Activated T-helper 17 cell treated with anti-CD3 and anti-CD28 coated beads, Interleukin-2, amount 50 U/mL, for 72 hours (primary cell): ENCODE measurements at regions not wholly inside any gene's neighbourhood (a gene's known extent, or its start where the extent isn't known, plus 50 kb on each side); places are given as distances from the start of the nearest gene placed in this dataset.
"Not testable (repeated sequence)": the region's sequence is repeated elsewhere in the genome, so short reads cannot be mapped to it uniquely, and the experiment has no call there.

Experiments used
- ATAC-seq: fragments of 150-1000 bp; cut with Tn5 transposase; replicated peaks from 2 replicates; pipeline ENCODE4 v1.10.0; 2021; ENCODE audit warnings: mild to moderate bottlenecking, moderate library complexity
- H3K27ac Mint-ChIP-seq: one replicate; pipeline ENCODE4 v1.8.0; 2022; ENCODE audit warnings: mixed read lengths
- H3K27me3 Mint-ChIP-seq: one replicate; pipeline ENCODE4 v1.8.0; 2022; ENCODE audit warnings: mixed read lengths
- H3K36me3 Mint-ChIP-seq: one replicate; pipeline ENCODE4 v1.8.0; 2022; ENCODE audit warnings: low read depth, mild to moderate bottlenecking, mixed read lengths
- H3K4me1 Mint-ChIP-seq: one replicate; pipeline ENCODE4 v1.8.0; 2022; ENCODE audit warnings: mixed read lengths
- H3K4me3 Mint-ChIP-seq: one replicate; pipeline ENCODE4 v1.8.0; 2022; ENCODE audit warnings: mild to moderate bottlenecking, mixed read lengths
- H3K9me3 Mint-ChIP-seq: one replicate; pipeline ENCODE4 v1.8.0; 2022; ENCODE audit warnings: mixed read lengths

DNA sequence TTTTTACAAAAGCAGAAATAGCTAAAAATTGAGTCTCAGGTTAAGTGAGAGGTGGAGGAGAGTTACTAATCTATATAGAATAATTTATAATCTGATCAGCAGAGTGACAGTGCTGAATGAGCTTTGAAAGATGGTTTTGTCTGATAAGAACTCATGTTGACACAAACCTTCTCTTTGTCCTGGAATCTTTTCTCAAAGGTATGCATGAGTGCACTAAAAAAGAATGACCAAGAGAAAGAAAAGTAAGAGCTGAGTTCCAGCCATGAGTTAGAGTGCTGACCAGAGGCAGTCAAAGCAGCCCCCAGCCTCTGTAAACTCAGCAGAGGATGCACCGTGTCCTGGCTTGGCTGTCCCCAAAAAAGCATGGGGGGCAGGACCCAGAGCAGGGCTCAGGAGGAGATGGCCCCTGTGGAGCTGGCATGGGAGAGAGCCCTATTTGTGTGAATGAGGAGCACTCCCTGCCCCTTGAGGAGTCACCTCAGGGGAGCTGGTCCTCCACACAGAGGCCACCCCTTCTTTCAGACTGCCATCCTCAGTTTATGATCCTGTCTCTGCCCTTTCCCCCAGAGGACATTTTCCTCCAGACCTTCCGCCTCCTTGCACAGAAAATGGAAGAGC lies 129.8 kb downstream of the SEC23A start:
- ATAC-seq: no peak
- no peak overlapping the region for H3K4me3 Mint-ChIP-seq
- peaks cover 3% of the 10 kb centered on the region for H3K27me3 Mint-ChIP-seq
- no peaks in the 10 kb centered on the region for H3K4me1 Mint-ChIP-seq
- peaks cover 4% of the 10 kb centered on the region for H3K9me3 Mint-ChIP-seq
- H3K36me3 Mint-ChIP-seq: no peaks in the 10 kb centered on the region
- no peak overlapping the region for H3K27ac Mint-ChIP-seq

DNA sequence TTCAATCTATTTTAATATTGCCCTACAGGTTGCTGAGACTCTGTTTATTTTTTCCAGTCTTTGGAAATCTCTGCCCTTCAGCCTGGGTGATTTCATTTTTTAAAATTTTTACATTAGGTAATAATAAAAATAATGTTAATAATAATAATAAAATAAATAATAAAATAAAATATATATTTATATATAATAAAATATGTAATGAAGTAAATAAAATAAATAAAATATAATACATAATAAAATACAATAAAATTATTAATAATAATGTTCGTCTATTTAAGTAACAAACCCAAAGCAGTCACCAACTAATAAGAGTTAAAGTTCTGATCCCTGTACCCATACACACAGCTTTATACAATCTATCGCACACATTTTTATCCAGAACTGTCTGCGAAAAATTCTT lies 130.5 kb downstream of the SEC23A start:
- no peak for ATAC-seq
- Mint-ChIP-seq H3K27me3 (no peaks in the 10 kb centered on the region), H3K4me3 (no peak overlapping the region), H3K4me1 (no peaks in the 10 kb centered on the region), H3K36me3 (no peaks in the 10 kb centered on the region), H3K27ac (no peak overlapping the region), H3K9me3 (no peaks in the 10 kb centered on the region)

DNA sequence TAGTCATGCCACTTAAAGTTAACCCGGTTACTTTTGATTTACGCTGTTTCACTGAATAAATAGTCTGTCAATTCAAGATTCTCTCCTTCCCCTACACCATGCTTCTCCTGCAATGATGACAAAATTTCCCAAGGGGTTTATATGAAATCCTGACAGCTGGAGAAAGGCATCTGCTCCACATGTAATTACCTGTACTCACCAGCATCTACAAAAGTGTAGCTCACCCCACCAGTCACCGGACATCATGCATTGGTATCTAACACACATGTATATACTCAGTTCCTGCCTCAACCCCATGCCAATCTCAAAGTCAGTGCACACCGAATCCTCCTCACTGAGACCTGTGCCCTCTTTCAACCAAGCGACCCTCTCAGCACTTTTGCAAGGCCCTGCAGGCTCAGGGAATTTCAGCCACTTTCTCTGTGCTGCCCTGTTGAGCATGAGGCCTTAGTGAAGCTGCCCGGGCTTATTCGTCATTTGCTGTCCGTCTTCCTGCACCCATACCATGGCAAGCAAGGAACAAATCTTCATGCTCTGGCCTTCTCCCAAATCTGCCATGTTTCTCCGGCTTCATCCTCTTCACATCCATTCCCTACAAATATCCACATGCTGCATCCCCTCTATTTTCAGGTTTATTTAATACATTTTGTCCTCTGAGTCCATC lies 131.6 kb downstream of the SEC23A start:
- no peak for ATAC-seq
- Mint-ChIP-seq H3K9me3 (no peaks in the 10 kb centered on the region), H3K4me3 (no peak overlapping the region), H3K27ac (no peak overlapping the region), H3K4me1 (no peaks in the 10 kb centered on the region), H3K27me3 (no peaks in the 10 kb centered on the region), H3K36me3 (no peaks in the 10 kb centered on the region)

DNA sequence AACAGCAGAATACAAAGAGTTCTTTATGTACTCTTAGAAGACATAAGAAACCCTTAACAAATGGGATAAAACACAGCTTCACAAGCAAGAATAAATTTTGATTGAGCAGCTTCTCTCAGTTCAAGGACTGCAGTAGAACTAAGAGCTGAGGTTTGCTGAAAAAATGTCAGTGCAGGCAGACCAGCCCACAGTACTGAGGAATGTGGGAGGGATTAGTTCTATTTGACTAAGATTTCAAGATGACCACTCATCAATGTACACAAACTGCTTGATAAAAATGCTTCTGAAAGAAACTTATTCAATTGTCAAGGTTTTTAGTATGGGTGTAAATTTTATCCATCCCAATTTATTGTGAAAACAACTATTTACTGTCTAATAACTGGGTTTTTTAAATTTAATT lies 138.4 kb downstream of the SEC23A start:
- H3K27ac Mint-ChIP-seq: no peak overlapping the region
- peaks cover 6% of the 10 kb centered on the region for H3K27me3 Mint-ChIP-seq
- no peak for ATAC-seq
- no peak overlapping the region for H3K4me3 Mint-ChIP-seq
- no peaks in the 10 kb centered on the region for H3K4me1 Mint-ChIP-seq
- H3K36me3 Mint-ChIP-seq: no peaks in the 10 kb centered on the region
- no peaks in the 10 kb centered on the region for H3K9me3 Mint-ChIP-seq

DNA sequence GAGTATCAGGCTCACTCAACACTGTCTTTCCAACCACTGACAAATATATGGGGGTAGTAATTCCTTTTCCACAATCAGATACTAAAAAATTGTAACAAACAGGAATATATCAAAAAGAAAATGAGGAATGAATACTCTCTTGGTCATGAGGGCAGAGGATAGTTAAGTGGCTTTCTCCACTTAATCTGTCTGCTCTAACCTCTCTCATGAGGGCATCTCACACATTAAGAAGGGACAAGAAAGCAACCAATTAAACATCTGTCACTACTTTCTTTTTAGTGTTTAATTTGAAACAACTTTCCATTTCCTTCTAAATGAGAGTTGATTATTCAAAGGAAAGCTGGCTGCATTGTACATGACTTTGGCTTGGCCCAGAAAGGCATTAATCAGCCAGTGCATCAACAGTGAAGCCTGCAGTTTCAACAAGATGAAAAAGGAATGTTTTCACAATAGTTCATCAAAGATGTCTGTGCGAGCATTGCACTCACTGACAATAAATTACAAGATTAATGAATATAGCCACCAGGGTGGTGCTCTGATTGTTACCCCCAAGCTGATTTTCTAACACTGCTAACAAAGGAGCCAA lies 142.0 kb downstream of the SEC23A start:
- H3K27me3 Mint-ChIP-seq: peaks cover 6% of the 10 kb centered on the region
- no peak for ATAC-seq
- no peak overlapping the region for H3K4me3 Mint-ChIP-seq
- no peaks in the 10 kb centered on the region for H3K36me3 Mint-ChIP-seq
- no peaks in the 10 kb centered on the region for H3K9me3 Mint-ChIP-seq
- no peaks in the 10 kb centered on the region for H3K4me1 Mint-ChIP-seq
- no peak overlapping the region for H3K27ac Mint-ChIP-seq

DNA sequence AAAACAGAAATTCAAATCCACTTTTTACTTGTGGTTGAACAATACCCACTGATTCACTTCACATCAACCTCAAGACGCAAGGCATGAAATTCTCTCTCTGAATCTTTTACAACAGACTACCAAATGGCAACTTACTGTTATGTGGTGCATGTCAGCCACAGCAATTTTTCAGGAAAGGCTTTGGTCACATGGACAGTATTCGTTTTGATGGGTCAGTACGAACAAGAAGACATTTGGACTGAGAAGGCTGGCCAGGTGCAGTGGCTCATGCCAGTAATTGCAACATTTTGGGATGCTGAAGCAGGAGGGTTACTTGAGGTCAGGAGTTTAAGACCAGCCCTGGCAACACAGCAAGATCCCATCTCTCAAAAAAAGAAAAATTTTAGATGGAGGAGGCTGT lies 144.0 kb downstream of the SEC23A start:
- peaks cover under 1% of the 10 kb centered on the region for H3K27me3 Mint-ChIP-seq
- no peaks in the 10 kb centered on the region for H3K9me3 Mint-ChIP-seq
- no peak for ATAC-seq
- no peaks in the 10 kb centered on the region for H3K36me3 Mint-ChIP-seq
- no peak overlapping the region for H3K27ac Mint-ChIP-seq
- no peaks in the 10 kb centered on the region for H3K4me1 Mint-ChIP-seq
- H3K4me3 Mint-ChIP-seq: no peak overlapping the region

DNA sequence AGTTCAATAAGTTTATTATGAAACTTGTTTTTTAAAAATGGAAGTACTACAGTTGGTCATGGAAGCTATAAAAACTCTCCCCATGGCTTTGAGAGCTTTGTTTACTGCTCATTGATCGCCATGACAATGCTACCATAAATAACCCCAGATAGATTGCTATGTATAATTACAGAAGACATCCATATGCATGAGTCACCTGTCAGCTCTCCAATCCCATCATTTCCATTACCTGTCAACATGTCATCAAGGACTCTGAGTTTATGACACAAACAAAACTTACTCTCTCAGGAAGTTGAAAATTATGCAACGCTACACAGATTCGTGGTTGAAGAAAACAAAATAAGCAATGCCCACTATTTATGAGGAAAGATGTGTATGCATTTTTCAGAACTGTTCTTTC lies 144.4 kb downstream of the SEC23A start:
- no peaks in the 10 kb centered on the region for H3K4me1 Mint-ChIP-seq
- no peaks in the 10 kb centered on the region for H3K36me3 Mint-ChIP-seq
- H3K27me3 Mint-ChIP-seq: no peaks in the 10 kb centered on the region
- H3K9me3 Mint-ChIP-seq: no peaks in the 10 kb centered on the region
- no peak for ATAC-seq
- no peak overlapping the region for H3K4me3 Mint-ChIP-seq
- H3K27ac Mint-ChIP-seq: no peak overlapping the region

DNA sequence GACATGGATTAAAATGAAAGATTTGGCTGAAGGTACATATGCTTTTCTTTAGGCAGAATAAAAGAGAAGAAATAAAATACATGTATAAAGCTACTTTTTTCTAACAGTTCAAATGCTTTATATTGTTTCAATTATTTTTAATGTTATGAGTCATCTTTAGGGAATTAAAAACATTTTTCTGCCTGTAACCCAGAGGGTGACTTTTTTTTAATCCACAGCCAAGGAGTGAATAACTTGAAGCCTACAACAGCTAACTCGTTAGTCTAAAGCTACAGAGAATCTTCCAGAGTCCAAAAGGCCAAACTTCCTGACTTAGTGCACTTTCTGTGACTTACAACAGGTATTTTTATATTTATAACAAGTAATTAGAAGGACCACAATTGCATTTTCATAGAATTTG lies 151.6 kb downstream of the SEC23A start:
- no peak for ATAC-seq
- H3K9me3 Mint-ChIP-seq: no peaks in the 10 kb centered on the region

DNA sequence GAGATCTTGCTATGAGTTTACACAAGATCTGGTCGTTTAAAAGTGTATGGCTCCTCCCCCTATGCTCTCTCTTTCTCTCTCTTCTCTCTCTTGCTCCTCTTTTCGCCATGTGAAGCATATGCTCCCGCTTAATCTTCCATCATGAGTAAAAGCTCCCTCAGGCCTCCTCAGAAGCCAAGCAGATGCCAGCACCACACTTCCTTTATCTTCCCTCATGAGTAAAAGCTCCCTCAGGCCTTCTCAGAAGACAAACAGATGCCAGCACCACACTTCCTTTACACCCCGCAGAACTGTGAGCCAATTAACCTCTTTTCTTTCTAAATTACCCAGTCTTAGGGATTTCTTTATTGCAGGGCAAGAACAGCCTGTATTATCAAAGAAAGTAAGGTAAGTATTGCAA lies 152.4 kb downstream of the SEC23A start:
- no peak for ATAC-seq
- Mint-ChIP-seq H3K27me3 (no peaks in the 10 kb centered on the region), H3K9me3 (no peaks in the 10 kb centered on the region), H3K4me1 (no peaks in the 10 kb centered on the region), H3K36me3 (no peaks in the 10 kb centered on the region), H3K4me3 (no peak overlapping the region), H3K27ac (no peak overlapping the region)

More for the DNA sequence above, 151.6 kb downstream of the SEC23A start:
- Mint-ChIP-seq H3K4me1 (no peaks in the 10 kb centered on the region), H3K27me3 (no peaks in the 10 kb centered on the region), H3K36me3 (no peaks in the 10 kb centered on the region), H3K4me3 (no peak overlapping the region), H3K27ac (no peak overlapping the region)

DNA sequence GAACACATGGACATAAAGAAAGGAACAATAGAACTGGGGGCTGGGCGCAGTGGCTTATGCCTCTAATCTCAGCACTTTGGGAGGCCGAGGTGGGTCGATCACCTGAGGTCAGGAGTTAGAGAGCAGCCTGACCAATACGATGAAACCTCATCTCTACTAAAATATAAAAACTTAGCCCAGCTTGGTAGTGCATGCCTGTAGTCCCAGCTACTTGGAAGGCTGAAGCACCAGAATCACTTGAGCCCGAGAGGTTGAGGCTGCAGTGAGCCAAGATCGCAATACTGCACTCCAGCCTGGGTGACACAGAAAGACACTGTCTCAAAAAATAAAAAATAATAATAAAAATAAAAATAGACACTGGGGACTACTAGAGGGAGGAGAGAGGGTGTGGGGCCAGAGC lies 154.5 kb downstream of the SEC23A start:
- no peak overlapping the region for H3K27ac Mint-ChIP-seq
- no peaks in the 10 kb centered on the region for H3K27me3 Mint-ChIP-seq
- H3K4me3 Mint-ChIP-seq: no peak overlapping the region
- no peaks in the 10 kb centered on the region for H3K4me1 Mint-ChIP-seq
- H3K36me3 Mint-ChIP-seq: no peaks in the 10 kb centered on the region
- no peak for ATAC-seq
- no peaks in the 10 kb centered on the region for H3K9me3 Mint-ChIP-seq

DNA sequence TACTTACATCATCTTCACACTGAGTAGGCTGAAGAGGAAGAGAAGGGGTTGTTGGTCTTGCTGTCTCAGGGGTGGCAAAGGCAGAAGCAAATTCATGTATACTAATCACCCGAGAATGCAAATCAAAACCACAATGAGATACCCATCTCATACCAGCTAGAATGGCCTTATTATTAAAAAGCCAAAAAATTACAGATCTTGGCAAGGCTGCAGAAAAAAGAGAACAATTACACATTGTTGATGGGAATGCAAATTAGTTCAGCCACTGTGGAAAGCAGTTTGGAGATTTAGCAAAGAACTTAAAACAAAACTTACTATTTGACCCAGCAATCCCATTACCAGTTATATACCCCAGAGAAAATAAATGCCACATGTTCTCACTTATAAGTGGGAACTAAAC lies 154.9 kb downstream of the SEC23A start:
- H3K27me3 Mint-ChIP-seq: no peaks in the 10 kb centered on the region
- no peak overlapping the region for H3K4me3 Mint-ChIP-seq
- no peaks in the 10 kb centered on the region for H3K36me3 Mint-ChIP-seq
- H3K27ac Mint-ChIP-seq: no peak overlapping the region
- no peaks in the 10 kb centered on the region for H3K9me3 Mint-ChIP-seq
- no peak for ATAC-seq
- H3K4me1 Mint-ChIP-seq: no peaks in the 10 kb centered on the region

DNA sequence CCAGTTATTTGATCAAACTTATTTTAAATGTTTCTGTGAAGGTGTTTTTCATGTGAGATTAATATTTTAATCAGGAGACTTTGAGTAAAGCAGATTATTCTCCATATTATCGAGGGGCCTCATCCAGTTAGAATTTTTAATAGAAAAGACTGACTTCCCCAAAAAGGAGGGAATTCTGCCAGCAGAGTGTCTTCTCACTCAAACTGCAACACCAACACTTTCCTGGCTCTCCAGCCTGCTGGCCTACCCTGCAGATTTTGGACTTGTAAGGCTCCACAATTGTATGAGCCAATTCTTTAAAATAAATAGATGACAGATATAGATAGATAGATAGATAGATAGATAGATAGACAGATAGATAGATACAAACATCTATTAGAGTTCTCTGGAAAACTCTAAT lies 155.7 kb downstream of the SEC23A start:
- Mint-ChIP-seq H3K27ac (no peak overlapping the region), H3K27me3 (no peaks in the 10 kb centered on the region), H3K4me1 (no peaks in the 10 kb centered on the region), H3K9me3 (no peaks in the 10 kb centered on the region), H3K4me3 (no peak overlapping the region), H3K36me3 (no peaks in the 10 kb centered on the region)
- ATAC-seq: no peak

DNA sequence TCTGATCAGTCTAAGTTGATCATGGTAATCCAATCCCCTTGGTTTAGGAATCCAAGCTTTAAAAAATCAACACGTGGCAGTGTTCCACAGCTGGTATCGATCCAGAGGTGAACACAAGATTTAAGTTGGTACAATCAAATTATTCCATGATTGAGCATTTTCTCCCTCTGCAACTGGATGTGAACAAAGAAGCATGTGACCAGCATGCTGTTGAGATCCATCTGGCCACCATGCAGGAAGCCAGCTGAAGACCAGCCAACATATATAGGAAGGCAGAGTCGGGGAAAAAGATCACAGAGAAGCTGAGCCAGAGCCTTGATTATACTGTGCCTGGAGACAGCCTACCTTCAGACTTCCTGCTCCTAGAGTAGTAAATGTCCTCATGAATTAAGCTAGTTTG lies 158.3 kb downstream of the SEC23A start:
- Mint-ChIP-seq H3K27ac (no peak overlapping the region), H3K9me3 (no peaks in the 10 kb centered on the region), H3K27me3 (no peaks in the 10 kb centered on the region), H3K36me3 (no peaks in the 10 kb centered on the region), H3K4me3 (no peak overlapping the region), H3K4me1 (no peaks in the 10 kb centered on the region)
- no peak for ATAC-seq

DNA sequence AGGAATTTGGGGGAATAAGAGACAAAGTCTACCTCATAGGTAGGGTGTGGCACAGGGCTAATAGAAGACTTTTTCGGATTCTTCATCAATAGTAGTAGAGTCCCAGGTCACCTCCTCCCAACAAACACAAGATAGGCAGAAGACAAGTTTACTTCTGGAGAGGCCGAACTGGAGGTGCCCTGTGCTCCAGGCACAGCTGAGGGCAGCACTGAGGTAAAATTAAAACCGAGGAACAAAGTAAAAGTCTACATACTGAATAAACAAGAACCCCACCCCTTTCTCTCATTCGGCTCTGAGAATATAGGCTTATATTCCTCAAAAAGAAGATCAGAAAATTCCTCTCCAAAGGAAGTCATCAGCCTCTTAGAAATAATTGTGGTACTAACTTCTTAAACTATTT lies 161.5 kb downstream of the SEC23A start:
- Mint-ChIP-seq H3K4me3 (no peak overlapping the region), H3K27me3 (no peaks in the 10 kb centered on the region), H3K4me1 (no peaks in the 10 kb centered on the region), H3K9me3 (no peaks in the 10 kb centered on the region), H3K36me3 (no peaks in the 10 kb centered on the region), H3K27ac (no peak overlapping the region)
- ATAC-seq: no peak

DNA sequence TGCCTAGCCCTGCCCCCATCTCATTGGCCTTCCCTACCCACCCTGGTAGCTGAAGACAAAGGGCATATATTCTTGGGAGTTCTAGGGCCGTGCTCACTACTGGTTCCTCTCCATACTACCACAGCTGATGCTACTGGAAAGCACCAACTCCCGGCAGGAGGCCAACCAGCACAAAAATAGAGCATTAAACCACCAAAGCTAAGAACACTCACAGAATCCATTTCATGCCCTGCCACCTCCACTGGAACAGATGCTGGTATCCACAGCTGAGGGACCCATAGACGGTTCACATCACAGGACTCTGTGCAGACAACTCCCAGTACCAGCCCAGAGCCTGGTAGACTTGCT lies 170.4 kb downstream of the SEC23A start:
- H3K9me3 Mint-ChIP-seq, H3K4me1 Mint-ChIP-seq, H3K27ac Mint-ChIP-seq, H3K4me3 Mint-ChIP-seq, H3K27me3 Mint-ChIP-seq, ATAC-seq, H3K36me3 Mint-ChIP-seq: not testable (repeated sequence)
